ENCODE measurements at regions not wholly inside any gene's neighbourhood (a gene's known extent, or its start where the extent isn't known, plus 50 kb on each side); places are given as distances from the start of the nearest gene placed in this dataset.

GRCh38 chr12:23202728-23203127 is 577.8 kb downstream of the ETNK1 start:
- Mint-ChIP-seq H3K4me1 (ENCODE audit: low read depth) (no peaks in the 10 kb centered on the region), H3K9me3 (no peaks in the 10 kb centered on the region), H3K27me3 (ENCODE audit: low read depth) (no peaks in the 10 kb centered on the region), H3K27ac (no peak overlapping the region), H3K36me3 (ENCODE audit: low read depth) (no peaks in the 10 kb centered on the region), H3K4me3 (ENCODE audit: low read depth) (no peak overlapping the region)
- intact Hi-C loops (cut with micrococcal nuclease), result loop anchor here (10.0 kb wide), 1 partner anchor 1572 kb away; no protein-coding TSS in a partner anchor
- DNase-seq (ENCODE audit: low spot score), result no peak

- H3K27me3 Mint-ChIP-seq (ENCODE audit: low read depth), result no peaks in the 10 kb centered on the region
- H3K36me3 Mint-ChIP-seq (ENCODE audit: low read depth), result no peaks in the 10 kb centered on the region
- DNase-seq (ENCODE audit: low spot score), result no peak
- H3K4me1 Mint-ChIP-seq (ENCODE audit: low read depth), result no peaks in the 10 kb centered on the region
- H3K9me3 Mint-ChIP-seq, result no peaks in the 10 kb centered on the region
- H3K4me3 Mint-ChIP-seq (ENCODE audit: low read depth), result no peak overlapping the region
- intact Hi-C loops (cut with micrococcal nuclease), result loop anchor here (2.0 to 10.0 kb wide), 2 partner anchors 1570 to 1632 kb away; no protein-coding TSS in a partner anchor
- H3K27ac Mint-ChIP-seq, result no peak overlapping the region
Observed at GRCh38 chr12:23204933-23205778, 580.2 kb downstream of the ETNK1 start.

- H3K4me1 Mint-ChIP-seq (ENCODE audit: low read depth), result no peaks in the 10 kb centered on the region
- H3K27me3 Mint-ChIP-seq (ENCODE audit: low read depth), result no peaks in the 10 kb centered on the region
- no peaks in the 10 kb centered on the region for H3K36me3 Mint-ChIP-seq (ENCODE audit: low read depth)
- no peaks in the 10 kb centered on the region for H3K9me3 Mint-ChIP-seq
- no peak overlapping the region for H3K27ac Mint-ChIP-seq
- no peak overlapping the region for H3K4me3 Mint-ChIP-seq (ENCODE audit: low read depth)
- DNase-seq (ENCODE audit: low spot score), result no peak
- intact Hi-C loops (cut with micrococcal nuclease), result loop anchor here (10.0 kb wide), 1 partner anchor 1565 kb away; no protein-coding TSS in a partner anchor
Observed at GRCh38 chr12:23209793-23210192, 584.8 kb downstream of the ETNK1 start.

- Mint-ChIP-seq H3K27ac (no peak overlapping the region), H3K4me3 (ENCODE audit: low read depth) (no peak overlapping the region), H3K4me1 (ENCODE audit: low read depth) (no peaks in the 10 kb centered on the region), H3K36me3 (ENCODE audit: low read depth) (no peaks in the 10 kb centered on the region), H3K9me3 (no peaks in the 10 kb centered on the region), H3K27me3 (ENCODE audit: low read depth) (no peaks in the 10 kb centered on the region)
- no peak for DNase-seq (ENCODE audit: low spot score)
- intact Hi-C loops (cut with micrococcal nuclease), result no loop called here
Observed at GRCh38 chr12:23210573-23210972, 585.6 kb downstream of the ETNK1 start.

- no peaks in the 10 kb centered on the region for H3K4me1 Mint-ChIP-seq (ENCODE audit: low read depth)
- no peak for DNase-seq (ENCODE audit: low spot score)
- H3K9me3 Mint-ChIP-seq, result no peaks in the 10 kb centered on the region
- H3K27ac Mint-ChIP-seq, result no peak overlapping the region
- no peaks in the 10 kb centered on the region for H3K27me3 Mint-ChIP-seq (ENCODE audit: low read depth)
- no peak overlapping the region for H3K4me3 Mint-ChIP-seq (ENCODE audit: low read depth)
- intact Hi-C loops (cut with micrococcal nuclease), result no loop called here
- no peaks in the 10 kb centered on the region for H3K36me3 Mint-ChIP-seq (ENCODE audit: low read depth)
Observed at GRCh38 chr12:23211384-23212320, 586.7 kb downstream of the ETNK1 start.

- Mint-ChIP-seq H3K27ac (no peak overlapping the region), H3K27me3 (ENCODE audit: low read depth) (no peaks in the 10 kb centered on the region), H3K4me3 (ENCODE audit: low read depth) (no peak overlapping the region), H3K36me3 (ENCODE audit: low read depth) (no peaks in the 10 kb centered on the region), H3K4me1 (ENCODE audit: low read depth) (no peaks in the 10 kb centered on the region), H3K9me3 (no peaks in the 10 kb centered on the region)
- intact Hi-C loops (cut with micrococcal nuclease), result no loop called here
- DNase-seq (ENCODE audit: low spot score), result no peak
Observed at GRCh38 chr12:23217158-23217557, 592.2 kb downstream of the ETNK1 start.

- no peaks in the 10 kb centered on the region for H3K36me3 Mint-ChIP-seq (ENCODE audit: low read depth)
- H3K27ac Mint-ChIP-seq, result no peak overlapping the region
- H3K4me1 Mint-ChIP-seq (ENCODE audit: low read depth), result no peaks in the 10 kb centered on the region
- DNase-seq (ENCODE audit: low spot score), result no peak
- intact Hi-C loops (cut with micrococcal nuclease), result no loop called here
- H3K4me3 Mint-ChIP-seq (ENCODE audit: low read depth), result no peak overlapping the region
- no peaks in the 10 kb centered on the region for H3K27me3 Mint-ChIP-seq (ENCODE audit: low read depth)
- no peaks in the 10 kb centered on the region for H3K9me3 Mint-ChIP-seq
Observed at GRCh38 chr12:23217667-23218066, 592.7 kb downstream of the ETNK1 start.

GRCh38 chr12:23221066-23221465 is 596.1 kb downstream of the ETNK1 start:
- H3K4me1 Mint-ChIP-seq (ENCODE audit: low read depth), result no peaks in the 10 kb centered on the region
- DNase-seq (ENCODE audit: low spot score), result no peak
- no peak overlapping the region for H3K4me3 Mint-ChIP-seq (ENCODE audit: low read depth)
- no peaks in the 10 kb centered on the region for H3K9me3 Mint-ChIP-seq
- H3K27me3 Mint-ChIP-seq (ENCODE audit: low read depth), result no peaks in the 10 kb centered on the region
- no peaks in the 10 kb centered on the region for H3K36me3 Mint-ChIP-seq (ENCODE audit: low read depth)
- no peak overlapping the region for H3K27ac Mint-ChIP-seq
- intact Hi-C loops (cut with micrococcal nuclease), result no loop called here

- intact Hi-C loops (cut with micrococcal nuclease), result no loop called here
- no peak overlapping the region for H3K4me3 Mint-ChIP-seq (ENCODE audit: low read depth)
- no peak overlapping the region for H3K27ac Mint-ChIP-seq
- no peaks in the 10 kb centered on the region for H3K27me3 Mint-ChIP-seq (ENCODE audit: low read depth)
- no peaks in the 10 kb centered on the region for H3K36me3 Mint-ChIP-seq (ENCODE audit: low read depth)
- no peaks in the 10 kb centered on the region for H3K4me1 Mint-ChIP-seq (ENCODE audit: low read depth)
- DNase-seq (ENCODE audit: low spot score), result no peak
- H3K9me3 Mint-ChIP-seq, result no peaks in the 10 kb centered on the region
Observed at GRCh38 chr12:23221926-23222325, 597.0 kb downstream of the ETNK1 start.

- H3K4me1 Mint-ChIP-seq (ENCODE audit: low read depth), result no peaks in the 10 kb centered on the region
- no peak overlapping the region for H3K4me3 Mint-ChIP-seq (ENCODE audit: low read depth)
- no peaks in the 10 kb centered on the region for H3K9me3 Mint-ChIP-seq
- no peak for DNase-seq (ENCODE audit: low spot score)
- no peak overlapping the region for H3K27ac Mint-ChIP-seq
- H3K36me3 Mint-ChIP-seq (ENCODE audit: low read depth), result no peaks in the 10 kb centered on the region
- no peaks in the 10 kb centered on the region for H3K27me3 Mint-ChIP-seq (ENCODE audit: low read depth)
- intact Hi-C loops (cut with micrococcal nuclease), result no loop called here
Observed at GRCh38 chr12:23222801-23223200, 597.8 kb downstream of the ETNK1 start.

GRCh38 chr12:23228101-23228500 is 603.1 kb downstream of the ETNK1 start:
- Mint-ChIP-seq H3K9me3 (no peaks in the 10 kb centered on the region), H3K36me3 (ENCODE audit: low read depth) (no peaks in the 10 kb centered on the region), H3K27me3 (ENCODE audit: low read depth) (no peaks in the 10 kb centered on the region), H3K27ac (no peak overlapping the region), H3K4me3 (ENCODE audit: low read depth) (no peak overlapping the region), H3K4me1 (ENCODE audit: low read depth) (no peaks in the 10 kb centered on the region)
- intact Hi-C loops (cut with micrococcal nuclease), result no loop called here
- no peak for DNase-seq (ENCODE audit: low spot score)

- H3K27ac Mint-ChIP-seq, result no peak overlapping the region
- H3K9me3 Mint-ChIP-seq, result no peaks in the 10 kb centered on the region
- H3K27me3 Mint-ChIP-seq (ENCODE audit: low read depth), result no peaks in the 10 kb centered on the region
- H3K36me3 Mint-ChIP-seq (ENCODE audit: low read depth), result no peaks in the 10 kb centered on the region
- intact Hi-C loops (cut with micrococcal nuclease), result no loop called here
- H3K4me3 Mint-ChIP-seq (ENCODE audit: low read depth), result no peak overlapping the region
- H3K4me1 Mint-ChIP-seq (ENCODE audit: low read depth), result no peaks in the 10 kb centered on the region
- DNase-seq (ENCODE audit: low spot score), result no peak
Observed at GRCh38 chr12:23230899-23231298, 605.9 kb downstream of the ETNK1 start.

Data from activated T-helper 2 cell treated with anti-CD3 and anti-CD28 coated beads, Interferon-gamma antibody, Interleukin-2, Interleukin-4, amounts not matched to agents 10 μg/mL and 5 μg/mL and 100 μg/mL, durations not matched to agents 14 hours and 24 hours and 36 hours (primary cell).